ENCODE measurements at regions not wholly inside any gene's neighbourhood (a gene's known extent, or its start where the extent isn't known, plus 50 kb on each side); places are given as distances from the start of the nearest gene placed in this dataset.
"Not testable (repeated sequence)": the region's sequence is repeated elsewhere in the genome, so short reads cannot be mapped to it uniquely, and the experiment has no call there.

- H3K36me3 ChIP-seq; H3K9me3 ChIP-seq; H3K27me3 ChIP-seq; DNase-seq; H3K27ac ChIP-seq; ATAC-seq; H3K4me3 ChIP-seq; intact Hi-C loops (cut with DNase I); H3K4me1 ChIP-seq: not testable (repeated sequence)
Measured at GRCh38 chr1:234792221-234792864, 182.4 kb upstream of the IRF2BP2 start.

- intact Hi-C loops (cut with DNase I); DNase-seq: not testable (repeated sequence)
Measured at GRCh38 chr1:234791615-234792014, 181.6 kb upstream of the IRF2BP2 start.

GRCh38 chr1:234790333-234790732, 180.4 kb upstream of the IRF2BP2 start:
- intact Hi-C loops (cut with DNase I); H3K4me3 ChIP-seq; H3K27me3 ChIP-seq; H3K9me3 ChIP-seq; H3K36me3 ChIP-seq; ATAC-seq; H3K27ac ChIP-seq; DNase-seq; H3K4me1 ChIP-seq: not testable (repeated sequence)

More at GRCh38 chr1:234791615-234792014, 181.6 kb upstream of the IRF2BP2 start:
- not testable (repeated sequence) for H3K36me3 ChIP-seq, H3K4me1 ChIP-seq, H3K27ac ChIP-seq, H3K9me3 ChIP-seq, H3K4me3 ChIP-seq, H3K27me3 ChIP-seq, ATAC-seq

- H3K36me3 ChIP-seq; ATAC-seq; H3K4me1 ChIP-seq; H3K9me3 ChIP-seq; H3K27ac ChIP-seq; H3K4me3 ChIP-seq; intact Hi-C loops (cut with DNase I); H3K27me3 ChIP-seq: not testable (repeated sequence)
- peak in 1 of 4 donors; percentile 62 for DNase-seq
Measured at GRCh38 chr1:234787011-234787584, 177.1 kb upstream of the IRF2BP2 start.

GRCh38 chr1:234785922-234786321, 175.9 kb upstream of the IRF2BP2 start:
- H3K9me3 ChIP-seq; H3K4me3 ChIP-seq; H3K36me3 ChIP-seq; DNase-seq; ATAC-seq; intact Hi-C loops (cut with DNase I); H3K4me1 ChIP-seq; H3K27ac ChIP-seq; H3K27me3 ChIP-seq: not testable (repeated sequence)

GRCh38 chr1:234785471-234785919, 175.5 kb upstream of the IRF2BP2 start:
- DNase-seq; H3K4me3 ChIP-seq; intact Hi-C loops (cut with DNase I); H3K4me1 ChIP-seq; H3K9me3 ChIP-seq; H3K36me3 ChIP-seq; H3K27ac ChIP-seq; H3K27me3 ChIP-seq; ATAC-seq: not testable (repeated sequence)

- H3K36me3 ChIP-seq; H3K4me1 ChIP-seq; H3K27me3 ChIP-seq; ATAC-seq; intact Hi-C loops (cut with DNase I); H3K9me3 ChIP-seq; H3K4me3 ChIP-seq; H3K27ac ChIP-seq; DNase-seq: not testable (repeated sequence)
Measured at GRCh38 chr1:234784108-234784507, 174.1 kb upstream of the IRF2BP2 start.

GRCh38 chr1:234782791-234783190, 172.8 kb upstream of the IRF2BP2 start:
- H3K4me1 ChIP-seq: peaks cover 0 to 16% of the 10 kb centered on the region in 2 donors
- no peak overlapping the region for H3K27ac ChIP-seq
- peaks cover 3 to 11% of the 10 kb centered on the region in 2 donors for H3K27me3 ChIP-seq
- H3K36me3 ChIP-seq: no peaks in the 10 kb centered on the region
- TF ChIP-seq CTCF (IDR thresholded peaks at IDR 0.05): no peak
- no peak overlapping the region for H3K4me3 ChIP-seq
- no peak for ATAC-seq
- intact Hi-C loops (cut with DNase I): no loop called here
- H3K9me3 ChIP-seq: no peaks in the 10 kb centered on the region
- no peak for DNase-seq
